MCF 10A (cell line): ENCODE measurements at regions not wholly inside any gene's neighbourhood (a gene's known extent, or its start where the extent isn't known, plus 50 kb on each side); places are given as distances from the start of the nearest gene placed in this dataset.

Experiments
- BruUV-seq: library from RNA; stranded (reverse); fragments of 400-500 nt; replicated peaks from 2 replicates; lab custom pipeline; 2021; lab: Mats Ljungman, UMichigan
- CTCF ChIA-PET: fragments of 300-600 bp; sonication (Branson Sonifier 250); formaldehyde crosslinking; extraction: SDS; loops from one replicate; lab custom pipeline; 2021; ENCODE audit warnings: antibody characterized with exemption, inconsistent platforms; lab: Yijun Ruan, JAX
- POLR2A ChIA-PET: fragments of 300-600, 350-650 bp; sonication (Branson Sonifier 250); formaldehyde crosslinking; extraction: SDS; loops from one replicate; lab custom pipeline; 2020; ENCODE audit warnings: antibody characterized with exemption, inconsistent platforms; lab: Yijun Ruan, JAX
- DNase-seq: peaks from one replicate; pipeline ENCODE4 v3.0.0-alpha.2; 2018; ENCODE audit not compliant: unreplicated experiment
- H3K27ac Mint-ChIP-seq: one replicate; pipeline ENCODE4 v1.8.0; 2022; ENCODE audit warnings: mild to moderate bottlenecking, low read depth, mixed read lengths; ENCODE audit not compliant: unreplicated experiment
- H3K27me3 Mint-ChIP-seq: one replicate; pipeline ENCODE4 v1.8.0; 2022; ENCODE audit warnings: mixed read lengths; ENCODE audit not compliant: insufficient read depth, unreplicated experiment
- H3K36me3 Mint-ChIP-seq: one replicate; pipeline ENCODE4 v1.8.0; 2022; ENCODE audit warnings: mild to moderate bottlenecking, moderate library complexity, mixed read lengths; ENCODE audit not compliant: insufficient read depth, unreplicated experiment
- H3K4me1 Mint-ChIP-seq: one replicate; pipeline ENCODE4 v1.8.0; 2022; ENCODE audit warnings: mixed read lengths; ENCODE audit not compliant: insufficient read depth, unreplicated experiment
- H3K4me3 Mint-ChIP-seq: one replicate; pipeline ENCODE4 v1.8.0; 2022; ENCODE audit warnings: mild to moderate bottlenecking, moderate library complexity, mixed read lengths; ENCODE audit not compliant: unreplicated experiment
- H3K9me3 Mint-ChIP-seq: one replicate; pipeline ENCODE4 v1.8.0; 2022; ENCODE audit warnings: mixed read lengths; ENCODE audit not compliant: unreplicated experiment
- intact Hi-C: fragments of 100-400 bp; cut with micrococcal nuclease; formaldehyde crosslinking; loops from 2 replicates; pipeline ENCODE4 v1.14.1; 2022
- TF ChIP-seq, protein P1 (sequence below): fragments of 200-600 bp; IDR thresholded peaks from one replicate; pipeline ENCODE4 v1.8.0; 2022; ENCODE audit warnings: antibody characterized with exemption, mild to moderate bottlenecking; ENCODE audit not compliant: unreplicated experiment

DNA sequence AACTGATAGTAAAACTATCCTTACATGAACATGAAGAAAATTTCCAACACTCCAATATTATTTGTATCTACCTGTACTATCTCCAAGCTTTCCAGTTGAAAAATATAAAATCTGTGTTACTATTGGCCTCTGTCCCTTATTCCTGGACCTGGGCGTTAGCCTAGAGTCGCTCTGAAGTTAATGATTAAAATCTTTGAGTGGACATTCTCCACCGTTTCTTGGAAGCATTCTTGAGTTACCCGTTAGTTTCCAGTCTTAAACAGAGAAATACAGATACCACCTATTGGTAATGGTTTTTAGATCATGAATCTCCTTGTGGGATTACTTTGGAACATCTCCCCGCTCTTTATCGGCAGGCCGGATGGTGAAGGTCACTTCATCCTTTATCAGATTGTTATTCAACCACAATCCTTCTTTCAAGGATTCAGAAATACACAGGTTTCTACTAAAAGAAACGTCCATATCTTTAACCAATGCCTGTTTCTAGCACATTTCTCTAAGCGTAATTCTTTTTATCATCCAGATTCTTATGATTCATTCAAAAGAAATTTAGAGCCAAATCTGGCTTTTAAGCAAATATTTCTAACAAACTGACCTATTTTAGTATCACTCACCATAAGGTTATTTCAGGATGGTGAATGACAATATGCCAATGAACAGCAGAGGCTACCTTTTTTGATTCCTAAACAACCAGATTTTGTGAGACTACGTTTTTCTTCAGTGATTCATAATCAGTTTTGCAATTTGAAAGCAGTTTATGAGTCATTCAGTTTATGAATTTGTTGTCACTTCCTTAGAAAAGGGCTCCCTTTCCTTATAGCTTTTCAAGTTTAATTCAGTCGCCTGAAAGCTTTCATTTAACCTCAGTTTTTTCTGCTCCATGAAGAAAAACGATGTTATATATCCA is 70.2 kb upstream of the ERRFI1 start:
- BruUV-seq = TSS peak; percentile 76
- POLR2A ChIA-PET = interaction anchor here (0.6 to 8.0 kb wide), 25 partner anchors 11 to 301 kb away, joined by 3 to 114 read pairs (median 5); no protein-coding TSS in a partner anchor
- Mint-ChIP-seq H3K27ac (peak overlapping the region; percentile 96), H3K36me3 (no peaks in the 10 kb centered on the region), H3K9me3 (no peaks in the 10 kb centered on the region), H3K27me3 (no peaks in the 10 kb centered on the region), H3K4me3 (peak overlapping the region; percentile 19), H3K4me1 (peaks cover 59% of the 10 kb centered on the region)
- CTCF ChIA-PET = no interaction called here
- intact Hi-C loops = loop anchor here (1.0 to 5.0 kb wide), 6 partner anchors 36 to 141 kb away; partner anchors contain the start of gene ERRFI1
- DNase-seq = peak; percentile 80
- TF ChIP-seq, protein P1, sequence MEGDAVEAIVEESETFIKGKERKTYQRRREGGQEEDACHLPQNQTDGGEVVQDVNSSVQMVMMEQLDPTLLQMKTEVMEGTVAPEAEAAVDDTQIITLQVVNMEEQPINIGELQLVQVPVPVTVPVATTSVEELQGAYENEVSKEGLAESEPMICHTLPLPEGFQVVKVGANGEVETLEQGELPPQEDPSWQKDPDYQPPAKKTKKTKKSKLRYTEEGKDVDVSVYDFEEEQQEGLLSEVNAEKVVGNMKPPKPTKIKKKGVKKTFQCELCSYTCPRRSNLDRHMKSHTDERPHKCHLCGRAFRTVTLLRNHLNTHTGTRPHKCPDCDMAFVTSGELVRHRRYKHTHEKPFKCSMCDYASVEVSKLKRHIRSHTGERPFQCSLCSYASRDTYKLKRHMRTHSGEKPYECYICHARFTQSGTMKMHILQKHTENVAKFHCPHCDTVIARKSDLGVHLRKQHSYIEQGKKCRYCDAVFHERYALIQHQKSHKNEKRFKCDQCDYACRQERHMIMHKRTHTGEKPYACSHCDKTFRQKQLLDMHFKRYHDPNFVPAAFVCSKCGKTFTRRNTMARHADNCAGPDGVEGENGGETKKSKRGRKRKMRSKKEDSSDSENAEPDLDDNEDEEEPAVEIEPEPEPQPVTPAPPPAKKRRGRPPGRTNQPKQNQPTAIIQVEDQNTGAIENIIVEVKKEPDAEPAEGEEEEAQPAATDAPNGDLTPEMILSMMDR = no peak

DNA sequence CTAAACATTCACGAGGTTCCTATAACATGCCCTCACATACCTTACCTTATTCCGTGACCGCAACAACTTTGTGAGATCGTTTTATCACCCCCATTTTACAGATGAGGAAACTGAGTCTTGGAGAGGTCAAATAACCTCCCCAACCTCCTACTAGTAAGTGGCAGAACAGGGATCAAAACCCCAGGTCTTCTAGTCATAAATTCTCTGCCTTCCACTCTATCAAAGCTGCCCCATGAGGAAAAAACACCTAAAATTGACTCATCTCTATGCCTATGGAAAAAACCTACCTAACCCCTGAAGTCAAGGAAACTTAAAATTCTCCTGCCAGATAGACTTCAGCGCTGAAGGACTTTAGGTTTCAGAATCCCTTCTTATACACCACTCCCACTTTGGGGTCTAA is 69.5 kb upstream of the ERRFI1 start:
- peak overlapping the region; percentile 96 for H3K27ac Mint-ChIP-seq
- H3K27me3 Mint-ChIP-seq = no peaks in the 10 kb centered on the region
- no peaks in the 10 kb centered on the region for H3K36me3 Mint-ChIP-seq
- TF ChIP-seq, protein P1 = no peak
- POLR2A ChIA-PET = interaction anchor here (1.7 to 8.0 kb wide), 8 partner anchors 19 to 89 kb away, joined by 4 to 114 read pairs (median 14); no protein-coding TSS in a partner anchor
- DNase-seq = no peak
- BruUV-seq = no TSS peak
- H3K4me1 Mint-ChIP-seq = peaks cover 67% of the 10 kb centered on the region
- intact Hi-C loops = loop anchor here (5.0 kb wide), 2 partner anchors 68 to 142 kb away; partner anchors contain the start of gene ERRFI1
- no peaks in the 10 kb centered on the region for H3K9me3 Mint-ChIP-seq
- CTCF ChIA-PET = no interaction called here
- no peak overlapping the region for H3K4me3 Mint-ChIP-seq

DNA sequence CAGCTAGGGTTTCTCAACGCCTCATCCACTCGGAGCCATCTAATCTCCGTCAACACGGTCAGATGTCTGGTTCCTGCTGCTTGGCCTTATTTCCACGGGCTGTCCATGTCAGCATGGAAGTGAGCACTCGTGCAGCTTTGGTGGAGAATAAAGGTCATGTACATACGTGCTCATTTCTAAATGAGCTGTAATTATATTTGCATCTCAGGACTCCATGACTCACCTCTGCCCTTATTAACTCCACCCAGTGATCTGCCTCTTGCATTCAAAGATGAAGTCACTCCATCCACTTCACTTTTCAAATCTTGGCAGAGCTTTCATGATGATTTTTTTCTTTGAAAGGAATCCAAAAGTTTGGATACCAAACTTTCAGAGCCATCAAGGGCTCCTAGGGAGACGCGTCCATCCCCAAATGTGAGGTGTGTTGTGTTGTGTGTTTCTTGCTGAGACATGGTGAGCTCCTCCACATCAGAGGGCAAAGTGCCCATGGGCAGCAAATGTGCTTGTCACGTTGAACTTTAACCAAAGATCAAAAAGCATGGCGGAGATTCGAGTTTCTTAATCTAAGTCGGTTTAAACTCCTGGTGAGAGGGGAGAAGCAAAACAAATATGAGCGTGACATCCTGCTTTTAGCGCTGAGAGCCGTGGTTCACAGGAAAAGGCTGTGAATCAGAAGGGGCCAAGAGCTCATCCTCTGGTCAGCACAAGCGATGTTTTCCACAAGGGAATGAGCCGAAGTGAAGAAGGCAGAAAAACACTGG is 68.6 kb upstream of the ERRFI1 start:
- intact Hi-C loops = loop anchor here (5.0 kb wide), 2 partner anchors 67 to 143 kb away; partner anchors contain the start of gene ERRFI1
- TF ChIP-seq, protein P1 = no peak
- BruUV-seq = no TSS peak
- Mint-ChIP-seq H3K27me3 (no peaks in the 10 kb centered on the region), H3K4me1 (peaks cover 76% of the 10 kb centered on the region), H3K27ac (peak overlapping the region; percentile 96), H3K9me3 (no peaks in the 10 kb centered on the region), H3K4me3 (peak overlapping the region; percentile 21), H3K36me3 (no peaks in the 10 kb centered on the region)
- ChIA-PET POLR2A (interaction anchor here (0.5 to 8.0 kb wide), 29 partner anchors 8 to 249 kb away, joined by 3 to 114 read pairs (median 4); no protein-coding TSS in a partner anchor), CTCF (interaction anchor here (0.5 to 1.3 kb wide), 5 partner anchors 39 to 1646 kb away, joined by 3 to 4 read pairs (median 3); no protein-coding TSS in a partner anchor)
- DNase-seq = peak; percentile 75
